Ishikawa (cell line): ENCODE measurements at regions not wholly inside any gene's neighbourhood (a gene's known extent, or its start where the extent isn't known, plus 50 kb on each side); places are given as distances from the start of the nearest gene placed in this dataset.

Experiments
- EGR1 ChIP-seq: IDR thresholded peaks from 2 replicates; pipeline ENCODE4 v1.6.1; 2012
- EP300 ChIP-seq: IDR thresholded peaks from 2 replicates; pipeline ENCODE4 v1.6.1; 2012; ENCODE audit warnings: borderline replicate concordance
- YY1 ChIP-seq: IDR thresholded peaks from 2 replicates; pipeline ENCODE4 v1.6.1; 2012; ENCODE audit warnings: low read depth

GRCh38 chr13:81326913-81327312 lies 986.0 kb upstream of the SPRY2 start:
- TF ChIP-seq YY1 (no peak), EP300 (no peak), EGR1 (no peak)
